Mucosa of rectum (tissue), 2 donors: ENCODE measurements at regions not wholly inside any gene's neighbourhood (a gene's known extent, or its start where the extent isn't known, plus 50 kb on each side); places are given as distances from the start of the nearest gene placed in this dataset.
A peak's percentile ranks its signal among the peaks of the same experiment; 100 is the strongest.
"Not testable (repeated sequence)": the region's sequence is repeated elsewhere in the genome, so short reads cannot be mapped to it uniquely, and the experiment has no call there.

ENCODE experiments used
- H3K27ac ChIP-seq, 2 donors: one replicate each; pipeline ENCODE4 v1.7.0; 2013; ENCODE audit warnings: inconsistent platforms in 2 of 2, low read depth in 2 of 2, low read length in 2 of 2
- H3K27me3 ChIP-seq, 2 donors: one replicate each; pipeline ENCODE4 v1.7.0; 2013; ENCODE audit warnings: low read length in 2 of 2; ENCODE audit not compliant: control insufficient read depth in 2 of 2, insufficient read depth in 2 of 2
- H3K36me3 ChIP-seq, 2 donors: one replicate each; pipeline ENCODE4 v1.7.0; 2013; ENCODE audit warnings: low read length in 2 of 2; ENCODE audit not compliant: control insufficient read depth in 2 of 2, insufficient read depth in 2 of 2
- H3K4me1 ChIP-seq, 2 donors: one replicate each; pipeline ENCODE4 v1.7.0; 2013; ENCODE audit warnings: low read length in 2 of 2, mild to moderate bottlenecking in 1 of 2; ENCODE audit not compliant: control insufficient read depth in 2 of 2, insufficient read depth in 2 of 2
- H3K4me3 ChIP-seq, 2 donors: one replicate each; pipeline ENCODE4 v1.7.0; 2013; ENCODE audit warnings: low read length in 2 of 2
- H3K9ac ChIP-seq, 2 donors: one replicate each; pipeline ENCODE4 v1.7.0; 2013; ENCODE audit warnings: low read length in 2 of 2, low read depth in 1 of 2, mild to moderate bottlenecking in 1 of 2
- H3K9me3 ChIP-seq, 2 donors: one replicate each; pipeline ENCODE4 v1.7.0; 2013; ENCODE audit warnings: low read length in 2 of 2; ENCODE audit not compliant: control insufficient read depth in 2 of 2
- donor health status: healthy.
- donor health status: Normal muscosa, but diverticular disease.

DNA sequence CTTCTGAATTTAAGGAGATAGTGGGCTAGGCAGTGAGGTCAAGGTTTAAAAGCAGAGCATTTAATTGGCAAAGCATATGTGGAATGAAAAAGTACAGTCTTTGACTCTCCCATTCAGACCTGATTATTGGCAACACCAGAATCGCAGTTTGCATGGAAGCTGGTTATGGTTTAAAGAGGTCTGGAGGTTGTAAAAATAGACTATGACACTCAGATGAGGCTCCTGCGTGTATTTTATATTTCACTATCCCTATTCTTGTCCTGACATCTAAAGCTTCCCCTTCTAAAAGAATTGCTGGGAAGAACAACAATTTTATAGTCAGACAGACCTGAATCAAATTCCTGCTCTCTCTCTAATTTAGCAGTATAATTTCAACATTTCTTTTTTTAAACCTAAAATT lies 302.9 kb downstream of the PCDH7 start:
- peak overlapping the region; percentile 29 to 44 for H3K4me3 ChIP-seq
- H3K27ac ChIP-seq = no peak overlapping the region
- no peak overlapping the region for H3K9ac ChIP-seq
- no peaks in the 10 kb centered on the region for H3K27me3 ChIP-seq
- no peaks in the 10 kb centered on the region for H3K9me3 ChIP-seq
- no peaks in the 10 kb centered on the region for H3K4me1 ChIP-seq
- H3K36me3 ChIP-seq = no peaks in the 10 kb centered on the region

DNA sequence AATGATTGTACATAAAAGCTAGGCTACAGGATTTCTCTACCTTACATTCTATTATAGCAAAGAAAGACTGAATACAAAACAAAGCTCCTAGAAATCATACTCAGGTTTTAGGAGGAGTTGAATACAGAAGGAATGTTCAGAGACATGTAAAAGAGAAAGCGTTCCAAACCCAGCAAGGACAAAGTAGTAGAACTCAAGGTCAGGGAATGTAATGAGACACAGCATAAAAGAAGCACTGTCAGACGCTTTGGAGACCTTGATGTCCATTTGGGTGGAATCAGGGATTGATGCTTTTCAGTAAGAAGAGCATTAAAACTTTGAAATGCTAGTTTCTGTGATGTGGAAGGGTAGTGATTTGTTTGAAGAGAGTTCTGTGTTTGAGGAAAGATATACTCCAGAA lies 303.6 kb downstream of the PCDH7 start:
- Histone ChIP-seq H3K27ac (no peak overlapping the region), H3K9ac (no peak overlapping the region), H3K36me3 (no peaks in the 10 kb centered on the region), H3K4me1 (no peaks in the 10 kb centered on the region), H3K9me3 (no peaks in the 10 kb centered on the region), H3K4me3 (no peak overlapping the region), H3K27me3 (no peaks in the 10 kb centered on the region)

DNA sequence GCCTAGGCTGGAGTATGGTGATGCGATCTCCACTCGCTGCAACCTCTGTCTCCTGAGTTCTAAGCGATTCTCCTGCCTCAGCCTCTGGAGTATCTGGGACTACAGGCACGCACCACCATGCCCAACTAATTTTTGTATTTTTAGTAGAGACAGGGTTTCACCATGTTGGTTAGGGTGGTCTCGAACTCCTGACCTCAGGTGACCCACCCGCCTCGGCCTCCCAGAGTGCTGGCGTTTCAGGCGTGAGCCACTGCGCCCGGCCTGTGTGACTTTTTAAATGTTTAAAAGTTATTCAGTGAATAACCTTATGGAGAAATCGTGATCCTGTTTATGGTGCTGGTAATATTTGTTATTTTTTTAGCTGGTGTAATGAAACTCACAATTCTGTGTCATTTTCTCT lies 304.6 kb downstream of the PCDH7 start:
- not testable (repeated sequence) for H3K9me3 ChIP-seq, H3K36me3 ChIP-seq, H3K9ac ChIP-seq, H3K27me3 ChIP-seq, H3K4me3 ChIP-seq, H3K27ac ChIP-seq, H3K4me1 ChIP-seq

DNA sequence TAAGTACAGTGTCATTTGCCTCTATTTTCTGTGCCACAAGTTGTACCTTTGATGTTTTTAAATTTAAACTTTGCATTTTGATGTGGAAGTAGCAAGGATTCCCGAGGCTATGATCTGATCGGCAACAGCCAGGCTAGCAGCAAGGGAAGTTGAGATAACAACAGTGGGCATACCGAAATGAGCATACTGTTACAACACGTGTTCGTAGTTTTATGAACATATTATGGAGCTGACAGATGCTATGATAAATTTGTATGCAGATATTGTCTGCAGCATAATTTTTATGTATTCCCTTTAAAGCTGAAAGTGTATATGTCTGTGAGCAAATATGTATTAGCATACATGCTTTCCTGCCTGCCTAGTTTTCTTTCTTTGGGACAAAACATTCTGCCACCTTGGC lies 306.1 kb downstream of the PCDH7 start:
- no peak overlapping the region for H3K4me3 ChIP-seq
- no peaks in the 10 kb centered on the region for H3K4me1 ChIP-seq
- no peaks in the 10 kb centered on the region for H3K9me3 ChIP-seq
- H3K27me3 ChIP-seq = no peaks in the 10 kb centered on the region
- no peak overlapping the region for H3K27ac ChIP-seq
- H3K36me3 ChIP-seq = no peaks in the 10 kb centered on the region
- H3K9ac ChIP-seq = no peak overlapping the region

DNA sequence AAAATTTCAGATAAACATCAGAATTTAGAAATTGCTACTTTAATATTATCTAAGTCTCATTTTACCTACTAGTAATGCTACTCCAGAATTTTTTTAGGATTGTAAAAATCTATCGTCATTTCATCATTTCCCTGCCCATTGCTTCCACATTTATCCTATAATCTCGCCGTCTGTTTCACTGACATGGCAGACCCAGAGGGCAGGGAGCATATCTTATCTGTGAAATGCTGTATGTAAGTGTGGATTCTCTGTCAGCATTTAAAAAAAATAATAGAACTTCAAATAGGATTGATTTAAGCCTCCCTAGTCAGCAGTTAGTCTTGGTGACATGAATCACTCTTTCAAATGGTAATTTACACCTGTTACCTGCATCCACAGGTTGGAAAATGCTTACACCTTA lies 314.4 kb downstream of the PCDH7 start:
- no peaks in the 10 kb centered on the region for H3K4me1 ChIP-seq
- no peaks in the 10 kb centered on the region for H3K27me3 ChIP-seq
- no peaks in the 10 kb centered on the region for H3K36me3 ChIP-seq
- no peak overlapping the region for H3K4me3 ChIP-seq
- H3K9me3 ChIP-seq = no peaks in the 10 kb centered on the region
- no peak overlapping the region for H3K9ac ChIP-seq
- no peak overlapping the region for H3K27ac ChIP-seq

DNA sequence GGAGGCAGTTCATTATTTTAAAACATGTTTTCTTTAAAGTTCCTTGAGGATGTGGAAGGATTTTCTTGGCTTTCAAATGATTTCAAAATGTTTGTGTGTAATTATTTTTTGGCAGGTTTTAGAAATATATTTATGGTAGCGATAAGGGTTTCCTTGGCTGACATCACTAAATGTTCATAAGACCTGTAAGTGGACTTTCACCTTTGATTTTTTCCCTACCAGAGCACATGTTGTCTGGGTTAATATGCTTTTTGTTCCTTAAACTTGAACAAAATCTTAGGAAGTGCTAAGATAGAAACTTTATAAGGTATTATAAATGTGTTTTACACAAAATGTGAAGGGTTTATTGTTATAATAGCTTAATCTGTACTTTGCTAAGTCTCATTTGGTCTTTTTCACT lies 315.6 kb downstream of the PCDH7 start:
- H3K27ac ChIP-seq = no peak overlapping the region
- H3K4me1 ChIP-seq = no peaks in the 10 kb centered on the region
- H3K4me3 ChIP-seq = no peak overlapping the region
- H3K36me3 ChIP-seq = no peaks in the 10 kb centered on the region
- H3K9me3 ChIP-seq = no peaks in the 10 kb centered on the region
- no peak overlapping the region for H3K9ac ChIP-seq
- no peaks in the 10 kb centered on the region for H3K27me3 ChIP-seq

DNA sequence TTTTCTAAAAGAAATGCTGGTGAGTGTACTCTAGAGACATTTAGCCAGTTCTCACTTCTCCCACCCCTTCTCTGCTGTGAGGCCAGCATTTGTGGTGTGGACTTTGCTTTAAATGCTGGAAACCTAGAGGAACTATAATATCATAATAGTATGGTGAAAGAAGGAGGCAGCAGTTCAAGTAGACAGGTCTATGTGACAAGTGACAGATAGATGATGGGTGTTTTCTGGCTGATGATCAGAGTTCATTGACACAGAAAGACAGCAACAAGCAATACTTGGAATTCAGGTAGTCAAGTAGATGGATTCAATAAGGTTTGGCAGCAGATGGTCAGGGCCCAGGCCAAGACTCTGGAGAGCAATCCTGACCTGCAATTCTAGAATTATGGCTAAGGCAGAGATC lies 317.5 kb downstream of the PCDH7 start:
- Histone ChIP-seq H3K4me1 (no peaks in the 10 kb centered on the region), H3K4me3 (no peak overlapping the region), H3K27ac (no peak overlapping the region), H3K9ac (no peak overlapping the region), H3K27me3 (no peaks in the 10 kb centered on the region), H3K36me3 (no peaks in the 10 kb centered on the region), H3K9me3 (no peaks in the 10 kb centered on the region)

DNA sequence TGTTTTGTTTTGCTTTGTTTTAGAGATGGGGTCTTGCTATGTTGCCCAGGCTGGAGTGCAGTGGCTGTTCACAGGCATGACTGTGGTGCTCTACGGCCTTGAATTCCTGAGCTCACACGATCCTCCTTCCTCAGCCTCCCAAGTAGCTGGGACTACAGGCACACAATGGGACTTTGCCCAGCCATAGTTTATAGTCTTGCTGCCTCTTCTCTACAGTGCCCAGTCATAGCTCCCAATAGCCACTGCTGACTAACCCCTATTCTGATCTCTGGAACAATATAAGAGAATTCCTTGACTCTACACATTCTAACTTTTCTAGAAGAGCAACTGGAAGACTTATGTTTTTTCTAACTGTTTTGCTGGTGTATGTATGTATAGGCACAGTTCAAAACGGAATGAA lies 319.2 kb downstream of the PCDH7 start:
- no peak overlapping the region for H3K4me3 ChIP-seq
- H3K36me3 ChIP-seq = no peaks in the 10 kb centered on the region
- H3K9me3 ChIP-seq = no peaks in the 10 kb centered on the region
- no peaks in the 10 kb centered on the region for H3K4me1 ChIP-seq
- no peak overlapping the region for H3K27ac ChIP-seq
- H3K9ac ChIP-seq = no peak overlapping the region
- H3K27me3 ChIP-seq = no peaks in the 10 kb centered on the region

DNA sequence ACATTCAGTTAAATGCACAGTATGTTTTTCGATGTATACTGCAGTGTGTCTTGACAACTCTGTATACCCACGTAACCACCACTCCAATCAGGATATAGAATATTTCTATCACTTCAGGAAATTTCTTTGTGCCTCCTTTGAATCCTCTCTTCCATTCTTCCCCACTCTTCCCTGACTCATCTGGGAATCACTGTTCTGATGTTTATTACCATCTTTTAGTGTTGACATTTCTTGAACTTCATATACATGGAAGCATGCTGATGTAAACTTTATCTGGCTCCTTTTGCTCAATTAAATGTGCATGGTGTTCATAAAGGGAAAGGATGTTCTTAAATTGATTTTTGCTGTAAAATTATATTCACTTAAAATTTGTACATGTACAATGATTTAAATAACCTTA lies 319.9 kb downstream of the PCDH7 start:
- Histone ChIP-seq H3K9ac (no peak overlapping the region), H3K9me3 (no peaks in the 10 kb centered on the region), H3K36me3 (no peaks in the 10 kb centered on the region), H3K4me1 (no peaks in the 10 kb centered on the region), H3K27me3 (no peaks in the 10 kb centered on the region), H3K27ac (no peak overlapping the region), H3K4me3 (no peak overlapping the region)

DNA sequence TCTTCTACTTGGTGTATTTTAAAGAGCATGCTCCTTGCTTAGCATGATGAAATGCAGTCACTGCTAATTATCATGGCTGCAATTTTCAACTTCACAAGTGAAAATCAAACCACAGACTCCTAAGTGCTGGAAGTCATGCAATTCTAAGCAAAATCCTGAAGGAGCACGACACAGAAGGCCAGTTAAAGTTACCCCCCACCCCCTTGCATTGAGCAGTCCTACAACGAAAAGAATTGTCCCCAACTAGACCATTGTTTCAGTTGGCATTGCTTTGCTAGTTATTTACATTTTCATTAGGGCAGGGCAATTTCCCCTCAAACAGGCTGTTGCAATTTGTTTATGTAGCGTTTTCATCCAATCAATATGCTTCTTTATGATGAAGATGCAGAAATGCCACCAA lies 321.2 kb downstream of the PCDH7 start:
- Histone ChIP-seq H3K4me1 (no peaks in the 10 kb centered on the region), H3K27ac (no peak overlapping the region), H3K4me3 (no peak overlapping the region), H3K9me3 (no peaks in the 10 kb centered on the region), H3K36me3 (no peaks in the 10 kb centered on the region), H3K9ac (no peak overlapping the region), H3K27me3 (no peaks in the 10 kb centered on the region)

DNA sequence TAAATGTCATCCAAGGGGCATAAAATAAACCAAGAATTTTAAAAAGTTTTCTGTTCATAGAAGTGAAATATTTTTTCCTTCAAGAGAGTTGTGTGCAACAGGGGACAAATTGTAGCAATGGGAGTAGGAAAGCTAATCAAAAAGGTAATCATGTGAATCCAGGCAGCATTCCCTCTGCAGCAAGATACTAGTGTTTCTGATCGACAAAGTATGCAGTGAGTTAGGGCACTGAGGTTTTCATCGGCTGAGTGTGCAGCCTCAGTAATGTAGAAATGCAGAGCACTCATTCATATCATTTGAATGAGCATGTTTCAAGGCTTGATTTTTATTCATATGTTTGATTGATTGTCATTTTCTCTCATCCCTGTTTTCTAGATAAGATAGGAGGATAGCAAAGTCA lies 321.7 kb downstream of the PCDH7 start:
- no peak overlapping the region for H3K9ac ChIP-seq
- H3K36me3 ChIP-seq = no peaks in the 10 kb centered on the region
- H3K27ac ChIP-seq = no peak overlapping the region
- H3K4me3 ChIP-seq = no peak overlapping the region
- no peaks in the 10 kb centered on the region for H3K27me3 ChIP-seq
- H3K9me3 ChIP-seq = no peaks in the 10 kb centered on the region
- no peaks in the 10 kb centered on the region for H3K4me1 ChIP-seq
